ENCODE measurements at regions not wholly inside any gene's neighbourhood (a gene's known extent, or its start where the extent isn't known, plus 50 kb on each side); places are given as distances from the start of the nearest gene placed in this dataset.

- H3K9me3 ChIP-seq = no peaks in the 10 kb centered on the region
- H3K27me3 ChIP-seq = no peaks in the 10 kb centered on the region
- DNase-seq (no peak), ATAC-seq (no peak)
- intact Hi-C loops (cut with DNase I) = no loop called here
- TF ChIP-seq, protein P1, sequence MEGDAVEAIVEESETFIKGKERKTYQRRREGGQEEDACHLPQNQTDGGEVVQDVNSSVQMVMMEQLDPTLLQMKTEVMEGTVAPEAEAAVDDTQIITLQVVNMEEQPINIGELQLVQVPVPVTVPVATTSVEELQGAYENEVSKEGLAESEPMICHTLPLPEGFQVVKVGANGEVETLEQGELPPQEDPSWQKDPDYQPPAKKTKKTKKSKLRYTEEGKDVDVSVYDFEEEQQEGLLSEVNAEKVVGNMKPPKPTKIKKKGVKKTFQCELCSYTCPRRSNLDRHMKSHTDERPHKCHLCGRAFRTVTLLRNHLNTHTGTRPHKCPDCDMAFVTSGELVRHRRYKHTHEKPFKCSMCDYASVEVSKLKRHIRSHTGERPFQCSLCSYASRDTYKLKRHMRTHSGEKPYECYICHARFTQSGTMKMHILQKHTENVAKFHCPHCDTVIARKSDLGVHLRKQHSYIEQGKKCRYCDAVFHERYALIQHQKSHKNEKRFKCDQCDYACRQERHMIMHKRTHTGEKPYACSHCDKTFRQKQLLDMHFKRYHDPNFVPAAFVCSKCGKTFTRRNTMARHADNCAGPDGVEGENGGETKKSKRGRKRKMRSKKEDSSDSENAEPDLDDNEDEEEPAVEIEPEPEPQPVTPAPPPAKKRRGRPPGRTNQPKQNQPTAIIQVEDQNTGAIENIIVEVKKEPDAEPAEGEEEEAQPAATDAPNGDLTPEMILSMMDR (IDR thresholded peaks at IDR 0.05) = no peak
- no peak overlapping the region for H3K4me3 ChIP-seq
- H3K36me3 ChIP-seq = no peaks in the 10 kb centered on the region
- H3K4me1 ChIP-seq = no peaks in the 10 kb centered on the region
- no peak overlapping the region for H3K27ac ChIP-seq
Observed at GRCh38 chrX:46382595-46382994, 162.6 kb downstream of the ZNF674 start.

DNA sequence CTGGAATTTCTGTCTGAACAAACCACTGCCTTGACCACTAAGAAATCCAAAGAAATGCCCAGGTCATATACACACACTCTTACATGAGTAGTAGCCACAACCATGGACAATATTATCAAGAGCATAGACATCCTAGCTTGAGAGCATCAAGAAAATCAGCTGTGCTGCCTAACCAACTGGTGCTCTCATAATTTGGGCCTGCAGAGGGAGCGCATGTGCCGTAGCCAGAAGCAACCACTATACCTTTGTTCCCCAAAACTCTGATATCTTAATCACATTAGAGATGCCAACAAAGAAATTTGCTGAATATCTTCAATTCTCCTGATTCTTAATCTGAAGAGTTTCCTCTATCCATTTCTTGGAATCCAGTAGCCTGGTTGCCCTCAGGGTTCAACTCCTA is 163.6 kb downstream of the ZNF674 start:
- no peak for DNase-seq
- no peak overlapping the region for H3K27ac ChIP-seq
- H3K4me1 ChIP-seq = no peaks in the 10 kb centered on the region
- TF ChIP-seq, protein P1 (IDR thresholded peaks at IDR 0.05) = peak; percentile 42
- H3K36me3 ChIP-seq = no peaks in the 10 kb centered on the region
- H3K4me3 ChIP-seq = no peak overlapping the region
- no peaks in the 10 kb centered on the region for H3K27me3 ChIP-seq
- peak; percentile 43 for ATAC-seq
- H3K9me3 ChIP-seq = no peaks in the 10 kb centered on the region
- intact Hi-C loops (cut with DNase I) = no loop called here

DNA sequence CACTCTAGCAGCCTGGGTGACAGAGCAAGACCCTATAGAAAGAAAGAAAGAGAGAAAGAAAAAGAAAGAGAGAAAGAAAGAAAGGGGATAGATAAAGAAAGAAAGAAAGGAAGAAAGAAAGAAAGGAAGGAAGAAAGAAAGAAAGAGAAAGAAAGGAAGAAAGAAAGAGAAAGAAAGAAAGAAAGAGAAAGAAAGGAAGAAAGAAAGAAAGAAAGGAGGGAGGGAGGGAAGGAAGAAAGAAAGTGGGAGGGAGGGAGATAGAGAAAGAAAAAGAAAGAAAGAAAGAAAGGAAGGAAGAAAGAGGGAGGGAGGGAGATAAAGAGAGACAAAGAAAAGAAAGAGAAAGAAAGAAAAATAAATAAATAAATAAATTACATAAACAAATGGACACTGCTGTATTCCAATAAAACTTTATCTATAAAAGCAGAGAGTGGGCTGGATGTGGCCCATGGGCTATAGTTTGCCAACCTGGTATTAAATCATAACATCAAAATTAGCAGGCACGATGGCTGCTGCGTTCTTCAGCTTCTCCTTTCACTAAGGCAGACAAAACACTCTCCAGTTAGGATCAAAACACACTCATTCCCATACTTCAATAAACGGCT is 165.0 kb downstream of the ZNF674 start:
- TF ChIP-seq, protein P1 (IDR thresholded peaks at IDR 0.05) = no peak
- intact Hi-C loops (cut with DNase I) = no loop called here
- DNase-seq = no peak
- Histone ChIP-seq H3K4me1 (no peaks in the 10 kb centered on the region), H3K27me3 (no peaks in the 10 kb centered on the region), H3K36me3 (no peaks in the 10 kb centered on the region), H3K27ac (no peak overlapping the region), H3K9me3 (no peaks in the 10 kb centered on the region), H3K4me3 (no peak overlapping the region)
- no peak for ATAC-seq

- Histone ChIP-seq H3K4me3 (no peak overlapping the region), H3K36me3 (no peaks in the 10 kb centered on the region), H3K27ac (no peak overlapping the region), H3K9me3 (no peaks in the 10 kb centered on the region), H3K27me3 (no peaks in the 10 kb centered on the region), H3K4me1 (no peaks in the 10 kb centered on the region)
- intact Hi-C loops (cut with DNase I) = no loop called here
- TF ChIP-seq, protein P1 (IDR thresholded peaks at IDR 0.05) = peak; percentile 33
- no peak for DNase-seq
- ATAC-seq = peak; percentile 73
Observed at GRCh38 chrX:46376246-46376885, 168.9 kb downstream of the ZNF674 start.

DNA sequence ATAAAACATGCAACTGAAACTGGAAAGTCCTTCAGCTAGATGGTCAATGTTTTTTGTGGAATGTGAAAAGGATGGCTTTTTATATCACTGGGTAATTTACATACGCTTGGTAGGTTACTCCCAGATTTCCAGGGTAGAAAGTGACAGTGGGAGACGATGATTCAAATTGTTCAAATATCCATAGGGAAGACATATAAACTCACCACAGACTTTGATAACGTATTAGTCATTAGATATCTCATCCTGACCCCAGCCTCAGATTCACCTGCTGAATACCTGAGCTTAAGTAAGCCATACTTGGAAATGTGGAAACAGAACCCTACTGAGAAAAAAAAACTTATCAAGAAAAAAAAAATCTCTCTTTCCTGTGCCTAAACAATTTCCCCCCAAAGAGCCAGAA is 169.4 kb downstream of the ZNF674 start:
- intact Hi-C loops (cut with DNase I) = no loop called here
- no peak for ATAC-seq

More for the DNA sequence above, 169.4 kb downstream of the ZNF674 start:
- no peaks in the 10 kb centered on the region for H3K4me1 ChIP-seq
- TF ChIP-seq, protein P1 (IDR thresholded peaks at IDR 0.05) = no peak
- no peak overlapping the region for H3K27ac ChIP-seq
- no peaks in the 10 kb centered on the region for H3K36me3 ChIP-seq
- no peak overlapping the region for H3K4me3 ChIP-seq
- H3K27me3 ChIP-seq = no peaks in the 10 kb centered on the region
- DNase-seq = no peak
- H3K9me3 ChIP-seq = no peaks in the 10 kb centered on the region

Data from upper lobe of right lung (tissue), 1 donor.